Caco-2 (cell line): ENCODE measurements at regions not wholly inside any gene's neighbourhood (a gene's known extent, or its start where the extent isn't known, plus 50 kb on each side); places are given as distances from the start of the nearest gene placed in this dataset.

Experiments
- BruUV-seq: library from RNA; stranded (reverse); fragments of 400-500 nt; replicated peaks from 2 replicates; lab custom pipeline; 2021; lab: Mats Ljungman, UMichigan
- CTCF ChIA-PET: fragments of 300-600 bp; sonication (Branson Sonifier 250); formaldehyde crosslinking; loops from one replicate; lab custom pipeline; 2022; ENCODE audit warnings: antibody characterized with exemption; lab: Charles Lee
- POLR2A ChIA-PET: fragments of 300-600 bp; sonication (Branson Sonifier 250); formaldehyde crosslinking; loops from one replicate; lab custom pipeline; 2022; ENCODE audit warnings: antibody characterized with exemption; lab: Charles Lee
- DNase-seq, 2 experiments: peaks; one replicate each; pipeline versions ENCODE4 v3.0.0 to v3.0.0-alpha.2; 2020 to 2022
- H3K27me3 ChIP-seq: replicated peaks from 2 replicates; pipeline ENCODE4 v1.6.0; 2011; ENCODE audit warnings: low read length; ENCODE audit not compliant: control insufficient read depth, insufficient read depth
- H3K36me3 ChIP-seq: 2 replicates; pipeline ENCODE4 v1.5.1; 2011; ENCODE audit warnings: low read length; ENCODE audit not compliant: control insufficient read depth, insufficient read depth
- H3K4me1 ChIP-seq: fragments of 250-450 bp; sonication (Bioruptor Pico); 2 replicates; pipeline ENCODE4 v1.5.1; 2020; ENCODE audit warnings: mild to moderate bottlenecking
- H3K4me3 ChIP-seq: 2 replicates; pipeline ENCODE4 v1.5.1; 2011; ENCODE audit warnings: low read depth, mild to moderate bottlenecking, control low read depth, low read length
- H3K9me3 ChIP-seq: fragments of 250-450 bp; sonication (Bioruptor Pico); 2 replicates; pipeline ENCODE4 v1.5.1; 2020; ENCODE audit warnings: mild to moderate bottlenecking, moderate library complexity
- H3K27ac Mint-ChIP-seq: one replicate; pipeline ENCODE4 v1.8.0; 2022; ENCODE audit warnings: mixed read lengths; ENCODE audit not compliant: unreplicated experiment
- H3K27me3 Mint-ChIP-seq: one replicate; pipeline ENCODE4 v1.8.0; 2022; ENCODE audit warnings: mixed read lengths; ENCODE audit not compliant: insufficient read depth, unreplicated experiment
- H3K36me3 Mint-ChIP-seq: one replicate; pipeline ENCODE4 v1.8.0; 2022; ENCODE audit warnings: mild to moderate bottlenecking, mixed read lengths; ENCODE audit not compliant: insufficient read depth, unreplicated experiment
- H3K4me1 Mint-ChIP-seq: one replicate; pipeline ENCODE4 v1.8.0; 2022; ENCODE audit warnings: low read depth, mixed read lengths; ENCODE audit not compliant: unreplicated experiment
- H3K4me3 Mint-ChIP-seq: one replicate; pipeline ENCODE4 v1.8.0; 2022; ENCODE audit warnings: mild to moderate bottlenecking, moderate library complexity, mixed read lengths; ENCODE audit not compliant: unreplicated experiment
- H3K9me3 Mint-ChIP-seq: one replicate; pipeline ENCODE4 v1.8.0; 2022; ENCODE audit warnings: mixed read lengths; ENCODE audit not compliant: unreplicated experiment
- intact Hi-C: fragments of 100-400 bp; cut with micrococcal nuclease; formaldehyde crosslinking; loops from one replicate; pipeline ENCODE4 v1.10.0; 2022; ENCODE audit not compliant: unreplicated experiment
- TF ChIP-seq, protein P1 (sequence below), 2 experiments: fragments of 200-600 bp in 1 of 2; IDR thresholded peaks; 1 replicate in 1 of 2; 2 replicates in 1 of 2; pipeline versions ENCODE4 v1.5.1 to v1.8.0; 2011 to 2022; ENCODE audit warnings: antibody characterized with exemption in 1 of 2, control low read depth in 1 of 2, inconsistent platforms in 1 of 2, low read depth in 1 of 2, low read length in 1 of 2, mild to moderate bottlenecking in 1 of 2, moderate library complexity in 1 of 2; ENCODE audit not compliant: insufficient read depth in 1 of 2, severe bottlenecking in 1 of 2, unreplicated experiment in 1 of 2

DNA sequence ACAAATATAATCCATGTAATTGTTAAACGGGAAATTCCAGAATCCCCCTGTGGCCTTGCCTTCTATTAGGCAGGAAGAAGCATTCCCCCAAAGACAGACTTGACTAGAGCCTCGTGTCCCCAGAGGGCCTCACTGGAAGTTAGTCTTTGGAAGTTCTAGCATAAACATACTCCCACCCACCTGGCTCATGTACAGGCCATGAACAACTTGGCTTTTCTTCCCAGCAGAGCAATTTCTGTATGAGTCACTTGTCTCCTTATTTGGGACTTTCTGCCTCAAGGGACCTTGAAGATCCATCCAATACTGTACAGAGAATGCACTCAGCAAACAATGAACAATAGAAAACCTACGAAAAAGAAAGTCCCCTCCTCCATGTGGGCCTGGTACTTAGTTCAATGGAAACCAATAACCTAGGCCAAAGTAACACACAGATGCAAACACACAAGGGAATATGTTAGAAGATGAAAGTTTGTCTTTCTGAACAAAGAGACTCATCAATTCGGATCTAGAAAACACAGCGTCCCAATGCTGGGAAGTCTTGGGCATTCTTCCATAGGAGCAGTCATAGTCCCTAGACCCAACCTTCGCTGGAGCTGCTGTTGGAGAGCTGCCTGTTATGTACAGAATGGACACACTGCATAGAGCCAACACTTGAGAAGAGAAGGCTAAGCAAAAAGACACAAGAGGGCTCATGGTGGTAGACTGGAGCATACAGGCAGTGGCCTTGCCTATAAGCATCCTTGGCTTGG is 303.5 kb downstream of the HRH4 start:
- ChIA-PET CTCF (no interaction called here), POLR2A (no interaction called here)
- DNase-seq, result no peak
- H3K4me1 Mint-ChIP-seq, result no peaks in the 10 kb centered on the region
- Histone ChIP-seq H3K36me3 (no peaks in the 10 kb centered on the region), H3K27me3 (no peaks in the 10 kb centered on the region), H3K9me3 (no peaks in the 10 kb centered on the region), H3K4me3 (no peak overlapping the region), H3K4me1 (no peaks in the 10 kb centered on the region)
- TF ChIP-seq, protein P1, sequence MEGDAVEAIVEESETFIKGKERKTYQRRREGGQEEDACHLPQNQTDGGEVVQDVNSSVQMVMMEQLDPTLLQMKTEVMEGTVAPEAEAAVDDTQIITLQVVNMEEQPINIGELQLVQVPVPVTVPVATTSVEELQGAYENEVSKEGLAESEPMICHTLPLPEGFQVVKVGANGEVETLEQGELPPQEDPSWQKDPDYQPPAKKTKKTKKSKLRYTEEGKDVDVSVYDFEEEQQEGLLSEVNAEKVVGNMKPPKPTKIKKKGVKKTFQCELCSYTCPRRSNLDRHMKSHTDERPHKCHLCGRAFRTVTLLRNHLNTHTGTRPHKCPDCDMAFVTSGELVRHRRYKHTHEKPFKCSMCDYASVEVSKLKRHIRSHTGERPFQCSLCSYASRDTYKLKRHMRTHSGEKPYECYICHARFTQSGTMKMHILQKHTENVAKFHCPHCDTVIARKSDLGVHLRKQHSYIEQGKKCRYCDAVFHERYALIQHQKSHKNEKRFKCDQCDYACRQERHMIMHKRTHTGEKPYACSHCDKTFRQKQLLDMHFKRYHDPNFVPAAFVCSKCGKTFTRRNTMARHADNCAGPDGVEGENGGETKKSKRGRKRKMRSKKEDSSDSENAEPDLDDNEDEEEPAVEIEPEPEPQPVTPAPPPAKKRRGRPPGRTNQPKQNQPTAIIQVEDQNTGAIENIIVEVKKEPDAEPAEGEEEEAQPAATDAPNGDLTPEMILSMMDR (IDR thresholded peaks at IDR 0.05; ENCODE audit: insufficient read depth in 1 of 2, low read depth in 1 of 2, low read length in 1 of 2, severe bottlenecking in 1 of 2, unreplicated experiment in 1 of 2), result no peak
- no peak overlapping the region for H3K4me3 Mint-ChIP-seq
- H3K27me3 Mint-ChIP-seq, result peaks cover 3% of the 10 kb centered on the region
- no peaks in the 10 kb centered on the region for H3K36me3 Mint-ChIP-seq
- no peaks in the 10 kb centered on the region for H3K9me3 Mint-ChIP-seq
- H3K27ac Mint-ChIP-seq, result no peak overlapping the region
- no TSS peak for BruUV-seq
- intact Hi-C loops, result no loop called here

DNA sequence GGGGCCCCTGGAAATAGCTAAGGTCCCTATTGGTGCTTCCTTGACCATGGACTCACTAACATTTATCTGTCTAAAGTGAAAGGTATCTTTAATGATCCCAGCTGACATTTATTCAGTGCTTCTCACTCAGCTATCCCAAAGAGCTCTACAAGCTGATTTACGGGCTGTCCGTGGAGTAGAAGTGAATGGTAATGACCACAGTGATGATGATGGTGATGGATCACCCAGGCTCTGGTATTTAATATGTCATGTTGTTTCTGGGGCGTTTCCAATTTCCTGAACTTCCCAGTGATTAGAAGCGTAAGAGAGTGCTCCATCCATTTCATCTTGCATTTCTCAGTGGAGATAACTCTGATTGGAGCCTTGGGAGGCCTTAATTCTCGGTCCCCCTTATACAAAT is 304.3 kb downstream of the HRH4 start:
- TF ChIP-seq, protein P1 (IDR thresholded peaks at IDR 0.05; ENCODE audit: insufficient read depth in 1 of 2, low read depth in 1 of 2, low read length in 1 of 2, severe bottlenecking in 1 of 2, unreplicated experiment in 1 of 2), result no peak
- H3K4me1 Mint-ChIP-seq, result no peaks in the 10 kb centered on the region
- intact Hi-C loops, result no loop called here
- POLR2A ChIA-PET, result no interaction called here
- BruUV-seq, result no TSS peak
- CTCF ChIA-PET, result no interaction called here
- Histone ChIP-seq H3K4me1 (no peaks in the 10 kb centered on the region), H3K9me3 (no peaks in the 10 kb centered on the region), H3K4me3 (no peak overlapping the region), H3K27me3 (no peaks in the 10 kb centered on the region), H3K36me3 (no peaks in the 10 kb centered on the region)
- H3K27me3 Mint-ChIP-seq, result peaks cover 3% of the 10 kb centered on the region
- H3K4me3 Mint-ChIP-seq, result no peak overlapping the region
- no peaks in the 10 kb centered on the region for H3K9me3 Mint-ChIP-seq
- H3K36me3 Mint-ChIP-seq, result no peaks in the 10 kb centered on the region
- H3K27ac Mint-ChIP-seq, result no peak overlapping the region
- DNase-seq, result no peak

DNA sequence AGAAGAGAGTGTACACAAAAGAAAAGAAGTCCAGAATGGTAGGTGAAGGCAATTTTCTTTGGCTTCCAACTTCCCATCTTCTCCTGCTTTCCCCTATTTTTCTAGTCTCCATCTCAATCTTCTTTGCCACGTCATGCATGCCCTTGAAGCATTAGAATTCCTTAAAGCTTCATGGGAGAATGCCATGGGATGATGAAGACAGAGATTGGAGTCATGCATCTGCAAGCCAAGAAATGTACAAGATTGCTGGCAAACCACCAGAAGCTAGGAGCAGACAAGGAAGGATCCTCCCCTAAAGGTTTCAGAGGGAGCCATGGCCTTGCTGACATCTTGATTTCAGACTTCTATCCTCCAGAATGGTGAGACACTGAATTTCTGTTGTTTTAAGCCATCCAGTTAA is 305.9 kb downstream of the HRH4 start:
- no peaks in the 10 kb centered on the region for H3K36me3 Mint-ChIP-seq
- intact Hi-C loops, result no loop called here
- no peak overlapping the region for H3K4me3 ChIP-seq
- CTCF ChIA-PET, result no interaction called here
- POLR2A ChIA-PET, result no interaction called here
- H3K4me1 Mint-ChIP-seq, result no peaks in the 10 kb centered on the region
- H3K27ac Mint-ChIP-seq, result no peak overlapping the region
- no peaks in the 10 kb centered on the region for H3K36me3 ChIP-seq
- TF ChIP-seq, protein P1 (IDR thresholded peaks at IDR 0.05; ENCODE audit: insufficient read depth in 1 of 2, low read depth in 1 of 2, low read length in 1 of 2, severe bottlenecking in 1 of 2, unreplicated experiment in 1 of 2), result no peak
- H3K27me3 Mint-ChIP-seq, result peaks cover under 1% of the 10 kb centered on the region
- H3K9me3 Mint-ChIP-seq, result no peaks in the 10 kb centered on the region
- H3K9me3 ChIP-seq, result no peaks in the 10 kb centered on the region
- no TSS peak for BruUV-seq
- no peak overlapping the region for H3K4me3 Mint-ChIP-seq
- H3K4me1 ChIP-seq, result no peaks in the 10 kb centered on the region
- no peaks in the 10 kb centered on the region for H3K27me3 ChIP-seq
- DNase-seq, result no peak
